Activated naive CD4-positive, alpha-beta T cell treated with anti-CD3 and anti-CD28 coated beads for 36 hours (primary cell): ENCODE measurements at regions not wholly inside any gene's neighbourhood (a gene's known extent, or its start where the extent isn't known, plus 50 kb on each side); places are given as distances from the start of the nearest gene placed in this dataset.

Source experiments
- CTCF ChIA-PET: fragments of 350-600 bp; sonication (Branson Sonifier 250); formaldehyde crosslinking; loops from one replicate; lab custom pipeline; 2021; ENCODE audit warnings: antibody characterized with exemption; lab: Charles Lee
- DNase-seq: peaks from one replicate; pipeline ENCODE4 v3.0.0-alpha.2; 2020
- H3K27ac Mint-ChIP-seq: one replicate; pipeline ENCODE4 v1.8.0; 2021; ENCODE audit warnings: mild to moderate bottlenecking, mixed read lengths
- H3K27me3 Mint-ChIP-seq: one replicate; pipeline ENCODE4 v1.8.0; 2021; ENCODE audit warnings: low read depth, mixed read lengths
- H3K36me3 Mint-ChIP-seq: one replicate; pipeline ENCODE4 v1.8.0; 2021; ENCODE audit warnings: low read depth, mixed read lengths
- H3K4me1 Mint-ChIP-seq: one replicate; pipeline ENCODE4 v1.8.0; 2021; ENCODE audit warnings: low read depth, mixed read lengths
- H3K4me3 Mint-ChIP-seq: one replicate; pipeline ENCODE4 v1.8.0; 2021; ENCODE audit warnings: mild to moderate bottlenecking, moderate library complexity, mixed read lengths
- H3K9me3 Mint-ChIP-seq: one replicate; pipeline ENCODE4 v1.8.0; 2021; ENCODE audit warnings: mixed read lengths
- intact Hi-C: fragments of 100-400 bp; cut with micrococcal nuclease; formaldehyde crosslinking; loops from one replicate; pipeline ENCODE4 v1.15.1; 2023

DNA sequence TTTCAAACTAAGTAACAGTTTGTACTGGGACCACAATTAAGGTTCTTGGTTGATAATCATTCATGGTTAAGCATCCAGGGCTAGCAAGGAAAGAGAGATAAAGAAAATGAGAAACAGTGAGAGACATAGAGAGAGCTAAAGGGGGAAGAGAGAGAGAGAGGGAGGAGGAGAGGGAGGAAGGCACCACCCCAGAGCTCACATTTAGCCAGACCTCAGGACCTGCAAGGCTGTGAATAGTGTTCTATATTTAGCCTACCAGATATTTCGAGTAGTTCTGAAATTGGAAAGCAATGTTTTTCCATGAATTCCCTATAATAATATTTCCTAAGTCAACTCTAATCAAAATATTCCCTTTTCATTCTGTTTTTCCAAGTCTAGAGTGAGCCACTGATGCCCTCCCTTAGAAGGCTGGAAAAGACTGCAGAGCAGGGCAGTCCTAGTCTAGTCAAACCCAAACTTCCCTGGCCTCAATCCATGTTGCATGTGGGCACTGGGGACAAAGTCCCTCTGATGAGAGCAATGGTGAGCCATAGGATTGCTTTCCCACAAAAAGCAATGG, 119.4 kb upstream of the INHBA start:
- H3K27ac Mint-ChIP-seq = no peak overlapping the region
- intact Hi-C loops = no loop called here
- H3K4me1 Mint-ChIP-seq = peaks cover 3% of the 10 kb centered on the region
- H3K4me3 Mint-ChIP-seq = no peak overlapping the region
- CTCF ChIA-PET = no interaction called here
- H3K36me3 Mint-ChIP-seq = no peaks in the 10 kb centered on the region
- H3K27me3 Mint-ChIP-seq = peaks cover 17% of the 10 kb centered on the region
- DNase-seq = no peak
- H3K9me3 Mint-ChIP-seq = peaks cover 2% of the 10 kb centered on the region

DNA sequence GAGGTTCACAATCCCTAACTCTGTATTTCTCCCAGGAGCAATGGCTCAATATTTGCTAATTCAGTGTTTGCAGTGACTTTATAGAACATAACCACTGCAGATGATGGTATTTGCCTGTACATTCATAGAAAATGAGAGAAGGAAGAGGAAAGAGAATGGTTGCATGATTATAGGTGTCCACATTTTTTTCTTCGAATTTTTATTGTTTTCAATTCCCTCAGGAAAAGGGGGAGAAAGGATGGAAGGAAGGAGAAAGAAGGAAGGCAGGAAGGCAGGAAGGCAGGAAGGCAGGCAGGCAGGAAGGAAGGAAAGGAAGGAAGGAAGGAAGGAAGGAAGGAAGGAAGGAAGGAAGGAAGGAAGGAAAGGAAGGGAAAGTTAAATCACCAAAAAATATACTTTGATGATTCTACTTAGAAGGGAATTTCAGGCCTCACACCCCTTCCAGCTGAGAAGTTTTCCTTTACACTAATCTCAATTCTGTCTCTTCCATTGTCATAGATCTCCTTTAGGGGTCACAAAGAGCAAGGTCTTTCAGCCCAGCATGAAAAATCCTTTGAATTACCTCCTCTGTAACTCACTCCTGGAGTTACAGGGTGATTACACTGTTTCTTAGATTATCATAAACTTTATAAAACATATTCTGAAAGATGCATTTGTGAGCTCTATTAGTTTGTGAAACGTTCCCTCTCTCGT, 118.8 kb upstream of the INHBA start:
- CTCF ChIA-PET = no interaction called here
- Mint-ChIP-seq H3K36me3 (no peaks in the 10 kb centered on the region), H3K4me1 (peaks cover 8% of the 10 kb centered on the region), H3K9me3 (peaks cover 2% of the 10 kb centered on the region), H3K27ac (no peak overlapping the region), H3K27me3 (peaks cover 17% of the 10 kb centered on the region), H3K4me3 (no peak overlapping the region)
- no peak for DNase-seq
- intact Hi-C loops = no loop called here

DNA sequence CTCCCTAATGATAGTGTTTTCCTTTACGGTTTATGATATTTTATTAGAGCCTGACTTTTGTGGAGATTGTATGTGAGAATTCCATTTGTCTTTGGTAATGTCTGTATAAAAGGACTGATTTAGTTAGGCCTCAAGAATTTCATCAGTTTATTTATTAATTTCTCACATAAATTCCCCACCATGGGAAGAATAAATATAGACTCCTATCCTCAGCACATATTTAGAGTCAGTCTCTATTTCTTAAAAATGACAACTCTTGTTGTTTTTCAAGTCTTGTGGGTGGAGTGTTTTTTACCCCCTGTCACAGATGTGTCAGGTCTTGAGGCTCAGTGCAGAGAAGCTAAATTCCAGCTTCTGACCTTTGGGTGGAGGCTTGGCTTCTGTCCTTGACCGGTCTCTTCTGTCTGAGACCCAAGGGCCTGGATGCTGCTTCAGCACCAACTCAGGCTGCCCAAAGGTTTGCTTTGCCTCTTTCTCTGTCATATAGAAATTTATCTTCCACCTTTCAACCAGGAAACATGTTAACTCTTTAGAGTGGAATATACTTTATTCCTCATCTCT, 117.3 kb upstream of the INHBA start:
- CTCF ChIA-PET = no interaction called here
- no peak for DNase-seq
- Mint-ChIP-seq H3K4me1 (peaks cover 15% of the 10 kb centered on the region), H3K27ac (no peak overlapping the region), H3K27me3 (peaks cover 26% of the 10 kb centered on the region), H3K36me3 (no peaks in the 10 kb centered on the region), H3K9me3 (peaks cover 2% of the 10 kb centered on the region), H3K4me3 (no peak overlapping the region)
- intact Hi-C loops = no loop called here

DNA sequence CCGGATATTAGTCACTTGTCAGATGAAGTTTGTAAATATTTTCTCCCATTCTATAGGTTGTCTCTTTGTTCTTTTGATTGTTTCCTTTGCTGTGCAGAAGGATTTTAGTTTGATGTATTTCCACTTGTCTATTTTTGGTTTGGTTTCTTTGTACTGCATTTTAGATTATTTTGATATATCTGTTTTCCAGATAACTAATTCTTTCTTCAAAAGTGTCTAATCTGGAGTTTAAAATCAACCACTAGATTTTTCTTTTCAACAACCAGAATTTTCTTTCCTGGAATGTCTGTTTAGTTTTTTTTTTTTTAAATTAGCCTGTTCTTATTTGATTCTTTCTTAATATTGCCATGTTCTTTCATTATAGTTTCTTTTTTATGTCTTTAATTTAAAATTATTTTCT, 116.8 kb upstream of the INHBA start:
- no peaks in the 10 kb centered on the region for H3K36me3 Mint-ChIP-seq
- H3K4me1 Mint-ChIP-seq = peaks cover 20% of the 10 kb centered on the region
- CTCF ChIA-PET = no interaction called here
- no peak overlapping the region for H3K27ac Mint-ChIP-seq
- peaks cover 26% of the 10 kb centered on the region for H3K27me3 Mint-ChIP-seq
- peaks cover 2% of the 10 kb centered on the region for H3K9me3 Mint-ChIP-seq
- intact Hi-C loops = no loop called here
- no peak overlapping the region for H3K4me3 Mint-ChIP-seq
- DNase-seq = no peak

DNA sequence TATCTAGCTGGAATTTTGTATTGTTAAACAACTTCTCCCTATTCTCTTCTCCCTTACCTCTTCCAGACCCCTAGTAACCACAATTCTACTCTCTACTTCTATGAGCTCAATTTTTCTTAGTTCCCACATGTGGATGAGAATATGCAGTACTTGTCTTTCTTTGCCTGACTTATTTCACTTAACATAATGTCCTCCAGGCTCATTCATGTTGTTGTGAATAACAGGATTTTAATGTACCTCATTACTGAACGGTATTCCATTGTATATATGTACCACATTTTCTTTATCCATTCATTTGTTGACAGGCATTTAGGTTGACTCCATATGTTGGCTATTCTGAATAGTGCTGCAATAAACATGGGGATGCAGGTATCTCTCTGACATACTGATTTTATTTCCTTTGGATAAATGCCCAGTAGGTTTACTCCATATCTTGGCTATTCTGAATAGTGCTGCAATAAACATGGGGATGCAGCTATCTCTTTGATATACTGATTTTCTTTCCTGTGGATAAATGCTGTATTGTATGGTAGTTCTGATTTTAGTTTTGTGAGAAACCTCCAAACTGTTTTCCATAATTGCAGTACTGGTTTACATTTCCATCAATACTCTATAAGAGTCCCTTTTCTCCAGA, 116.0 kb upstream of the INHBA start:
- CTCF ChIA-PET = no interaction called here
- no peak overlapping the region for H3K4me3 Mint-ChIP-seq
- DNase-seq = no peak
- H3K27me3 Mint-ChIP-seq = peaks cover 25% of the 10 kb centered on the region
- peaks cover 21% of the 10 kb centered on the region for H3K4me1 Mint-ChIP-seq
- H3K9me3 Mint-ChIP-seq = peaks cover 2% of the 10 kb centered on the region
- H3K36me3 Mint-ChIP-seq = no peaks in the 10 kb centered on the region
- no peak overlapping the region for H3K27ac Mint-ChIP-seq
- intact Hi-C loops = no loop called here

DNA sequence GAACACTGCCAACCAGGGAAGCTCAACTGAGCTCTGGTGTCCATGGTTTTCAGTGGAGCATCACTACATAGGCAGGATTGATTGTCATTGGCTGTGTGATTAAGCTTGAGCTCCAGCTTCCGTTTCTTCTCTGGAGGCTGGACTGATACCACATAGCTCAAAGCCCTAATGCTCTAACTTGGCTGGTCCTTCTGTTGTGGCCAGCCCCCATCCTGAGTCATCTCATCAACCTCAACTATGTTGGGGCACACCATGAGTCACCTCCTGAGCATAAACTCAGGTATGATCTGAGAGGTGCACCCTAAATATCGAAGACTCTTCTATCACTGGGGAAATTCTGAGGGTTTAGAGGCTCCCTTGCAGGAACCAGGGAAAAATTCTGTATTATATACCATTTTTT, 114.5 kb upstream of the INHBA start:
- no peak overlapping the region for H3K27ac Mint-ChIP-seq
- peaks cover 2% of the 10 kb centered on the region for H3K9me3 Mint-ChIP-seq
- no peaks in the 10 kb centered on the region for H3K36me3 Mint-ChIP-seq
- intact Hi-C loops = no loop called here
- peak; percentile 23 for DNase-seq
- no peak overlapping the region for H3K4me3 Mint-ChIP-seq
- peaks cover 21% of the 10 kb centered on the region for H3K27me3 Mint-ChIP-seq
- CTCF ChIA-PET = no interaction called here
- peaks cover 18% of the 10 kb centered on the region for H3K4me1 Mint-ChIP-seq

DNA sequence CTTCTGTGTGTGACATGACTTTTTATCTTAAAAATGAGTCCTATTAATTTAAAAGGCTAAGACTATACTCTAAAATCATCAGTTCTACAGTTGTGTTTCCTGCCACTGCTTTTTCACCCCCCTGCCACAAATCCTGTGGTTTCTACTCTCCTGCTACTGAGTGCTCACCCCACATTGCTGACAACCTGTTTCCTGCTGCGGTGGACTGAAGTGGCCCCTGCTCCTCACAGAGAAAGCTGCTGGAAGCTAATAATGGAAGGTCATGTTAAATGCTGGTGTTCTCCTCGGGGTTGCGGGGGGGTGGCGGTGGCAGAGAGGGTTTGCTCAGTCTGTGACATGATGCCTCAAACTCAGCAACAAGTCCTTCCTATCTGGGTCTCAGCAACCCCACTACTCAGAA, 113.2 kb upstream of the INHBA start:
- Mint-ChIP-seq H3K4me3 (no peak overlapping the region), H3K27me3 (peaks cover 15% of the 10 kb centered on the region), H3K36me3 (no peaks in the 10 kb centered on the region), H3K9me3 (peaks cover 2% of the 10 kb centered on the region), H3K27ac (no peak overlapping the region), H3K4me1 (peaks cover 18% of the 10 kb centered on the region)
- peak; percentile 24 for DNase-seq
- CTCF ChIA-PET = no interaction called here
- intact Hi-C loops = no loop called here

DNA sequence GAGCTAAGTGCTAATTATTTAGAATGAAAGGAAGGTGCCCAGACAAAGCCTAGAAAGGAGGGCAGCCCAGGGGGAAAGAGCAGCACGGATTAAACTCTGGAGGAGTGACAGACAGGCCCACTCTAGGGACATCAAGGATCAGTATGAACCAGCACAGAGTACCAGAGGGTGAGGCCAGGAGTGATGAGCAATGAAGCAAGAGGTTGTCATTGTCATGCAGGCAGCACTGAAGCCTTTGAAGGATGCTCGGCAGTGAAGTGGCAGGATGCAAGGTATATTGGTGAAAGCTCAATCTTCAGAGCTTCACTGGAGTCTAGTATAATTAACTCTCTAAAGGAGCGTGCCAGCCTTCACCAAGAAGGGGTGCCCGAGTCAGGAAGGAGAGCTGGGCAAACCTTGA, 112.0 kb upstream of the INHBA start:
- no peaks in the 10 kb centered on the region for H3K36me3 Mint-ChIP-seq
- CTCF ChIA-PET = no interaction called here
- intact Hi-C loops = loop anchor here (2.0 kb wide), 1 partner anchor 66 kb away; no protein-coding TSS in a partner anchor

DNA sequence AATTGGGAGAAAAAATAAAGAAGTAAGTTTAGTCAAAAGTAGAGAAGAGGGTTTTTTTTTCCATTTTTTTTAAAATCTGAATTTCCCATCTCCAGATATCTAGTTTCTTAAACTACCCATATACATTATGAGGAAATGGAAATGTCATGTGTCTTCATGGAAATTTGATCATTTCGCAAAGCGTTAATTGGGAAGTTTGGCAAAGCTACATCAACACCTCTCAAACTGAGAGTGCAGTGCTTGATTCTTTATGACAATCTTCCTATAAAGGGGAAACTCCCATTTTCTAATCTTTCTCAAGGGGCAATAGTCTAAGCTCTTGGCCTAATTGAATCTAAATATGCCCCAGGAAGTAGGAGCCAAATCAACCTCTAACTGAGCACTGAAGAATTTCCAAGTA, 110.4 kb upstream of the INHBA start:
- Mint-ChIP-seq H3K27ac (no peak overlapping the region), H3K9me3 (no peaks in the 10 kb centered on the region), H3K27me3 (peaks cover 12% of the 10 kb centered on the region), H3K4me1 (peaks cover 18% of the 10 kb centered on the region), H3K4me3 (no peak overlapping the region), H3K36me3 (no peaks in the 10 kb centered on the region)
- DNase-seq = no peak
- CTCF ChIA-PET = no interaction called here
- intact Hi-C loops = no loop called here

More for the DNA sequence above, 112.0 kb upstream of the INHBA start:
- H3K4me1 Mint-ChIP-seq = peaks cover 18% of the 10 kb centered on the region
- no peak for DNase-seq
- H3K9me3 Mint-ChIP-seq = peaks cover 2% of the 10 kb centered on the region
- no peak overlapping the region for H3K4me3 Mint-ChIP-seq
- H3K27ac Mint-ChIP-seq = no peak overlapping the region
- peaks cover 15% of the 10 kb centered on the region for H3K27me3 Mint-ChIP-seq

DNA sequence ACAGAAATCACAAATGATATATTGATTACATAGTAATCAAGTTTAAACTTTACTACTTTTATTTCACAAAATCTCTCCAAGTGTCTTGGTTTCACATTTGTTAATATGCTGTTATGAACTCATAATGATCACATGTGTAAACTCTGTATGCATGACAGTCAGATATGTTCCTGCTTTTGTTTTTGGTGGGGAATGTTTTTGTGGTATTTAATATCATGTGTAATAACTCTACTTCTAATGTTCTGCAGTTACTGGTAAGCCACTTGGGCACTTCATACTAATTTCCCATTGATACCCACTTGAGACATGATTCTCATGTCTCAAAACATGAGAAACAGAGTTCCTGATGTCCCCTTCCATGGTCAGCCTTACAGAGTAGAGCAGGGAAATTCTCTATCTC, 109.1 kb upstream of the INHBA start:
- CTCF ChIA-PET = no interaction called here
- intact Hi-C loops = no loop called here
- H3K4me3 Mint-ChIP-seq = no peak overlapping the region
- H3K27ac Mint-ChIP-seq = no peak overlapping the region
- peaks cover 14% of the 10 kb centered on the region for H3K4me1 Mint-ChIP-seq
- no peaks in the 10 kb centered on the region for H3K9me3 Mint-ChIP-seq
- DNase-seq = no peak
- H3K36me3 Mint-ChIP-seq = no peaks in the 10 kb centered on the region
- H3K27me3 Mint-ChIP-seq = peaks cover 12% of the 10 kb centered on the region

DNA sequence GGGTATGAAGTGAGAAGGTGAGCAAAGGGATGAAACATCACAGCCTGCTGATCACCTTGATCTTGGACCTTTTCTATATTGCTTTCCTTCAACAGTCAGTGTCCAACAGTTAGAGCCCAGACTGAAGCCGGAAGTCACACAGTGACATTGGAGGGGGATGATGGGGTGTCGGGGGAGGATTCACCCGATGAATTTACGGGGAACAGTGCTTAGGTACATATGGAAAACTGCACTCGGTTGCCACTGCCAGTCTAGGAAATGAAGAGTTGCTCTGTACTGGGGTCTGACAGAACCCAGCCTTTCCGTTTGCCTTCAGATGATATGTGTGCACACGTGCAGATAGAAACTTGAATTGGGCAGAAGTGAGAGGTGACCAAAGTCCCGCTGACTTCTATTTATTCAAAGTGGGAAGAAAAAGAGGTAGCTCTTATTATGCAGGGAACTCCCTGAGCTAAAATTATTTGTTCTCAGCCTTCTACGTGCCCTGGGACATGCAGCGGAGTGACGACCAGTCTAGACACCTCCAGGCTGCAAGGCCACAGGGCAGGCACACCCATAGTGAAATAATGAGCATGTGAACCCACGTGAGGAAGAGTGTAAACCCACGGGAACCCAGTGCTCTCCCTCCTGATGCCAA, 107.2 kb upstream of the INHBA start:
- intact Hi-C loops = no loop called here
- CTCF ChIA-PET = no interaction called here
- H3K4me3 Mint-ChIP-seq = no peak overlapping the region

DNA sequence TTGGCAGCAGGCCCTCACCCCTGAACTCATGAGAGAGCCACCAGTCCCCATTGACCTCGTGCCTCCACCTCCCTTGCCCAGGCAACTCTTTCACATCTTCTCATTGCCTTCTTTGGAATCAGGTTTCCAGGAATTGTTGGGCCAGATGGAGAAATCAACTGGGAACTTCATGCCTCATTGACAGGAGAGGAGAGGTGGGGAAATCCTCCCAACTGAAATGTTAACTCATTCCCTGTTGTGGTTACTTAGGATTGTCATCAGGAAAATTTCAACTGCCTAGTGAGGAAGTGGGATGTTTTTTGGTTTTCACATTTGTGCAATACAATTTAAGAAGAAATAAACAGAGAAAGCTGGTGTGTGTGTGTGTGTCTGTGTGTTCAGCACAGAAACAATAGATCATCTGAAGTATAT, 106.6 kb upstream of the INHBA start:
- peaks cover under 1% of the 10 kb centered on the region for H3K4me1 Mint-ChIP-seq
- intact Hi-C loops = no loop called here
- H3K4me3 Mint-ChIP-seq = no peak overlapping the region
- H3K36me3 Mint-ChIP-seq = no peaks in the 10 kb centered on the region
- CTCF ChIA-PET = no interaction called here
- DNase-seq = no peak
- no peaks in the 10 kb centered on the region for H3K9me3 Mint-ChIP-seq
- peaks cover 4% of the 10 kb centered on the region for H3K27me3 Mint-ChIP-seq
- H3K27ac Mint-ChIP-seq = no peak overlapping the region

More for the DNA sequence above, 107.2 kb upstream of the INHBA start:
- Mint-ChIP-seq H3K9me3 (no peaks in the 10 kb centered on the region), H3K27ac (no peak overlapping the region), H3K27me3 (peaks cover 4% of the 10 kb centered on the region), H3K36me3 (no peaks in the 10 kb centered on the region), H3K4me1 (peaks cover 5% of the 10 kb centered on the region)
- DNase-seq = no peak
